Fibroblast of villous mesenchyme (primary cell): ENCODE measurements at regions not wholly inside any gene's neighbourhood (a gene's known extent, or its start where the extent isn't known, plus 50 kb on each side); places are given as distances from the start of the nearest gene placed in this dataset.

Experiments used
- DNase-seq: peaks from one replicate; pipeline ENCODE4 v3.0.0-alpha.2; 2010; ENCODE audit warnings: low read depth
- H3K4me3 ChIP-seq: 2 replicates; pipeline ENCODE4 v1.5.1; 2011; ENCODE audit warnings: low read depth, mild to moderate bottlenecking, low read length
- CTCF ChIP-seq: IDR thresholded peaks from 2 replicates; pipeline ENCODE4 v1.5.1; 2012; ENCODE audit warnings: low read depth, mild to moderate bottlenecking, low read length; ENCODE audit not compliant: insufficient read depth

- no peak for DNase-seq
- H3K4me3 ChIP-seq, result no peak overlapping the region
- no peak for TF ChIP-seq CTCF
These were observed 391.2 kb upstream of the MAP3K7 start for GRCh38 chr6:90978046-90978445.

- H3K4me3 ChIP-seq, result no peak overlapping the region
- no peak for TF ChIP-seq CTCF
- no peak for DNase-seq
These were observed 390.6 kb upstream of the MAP3K7 start for GRCh38 chr6:90977513-90977912.

DNA sequence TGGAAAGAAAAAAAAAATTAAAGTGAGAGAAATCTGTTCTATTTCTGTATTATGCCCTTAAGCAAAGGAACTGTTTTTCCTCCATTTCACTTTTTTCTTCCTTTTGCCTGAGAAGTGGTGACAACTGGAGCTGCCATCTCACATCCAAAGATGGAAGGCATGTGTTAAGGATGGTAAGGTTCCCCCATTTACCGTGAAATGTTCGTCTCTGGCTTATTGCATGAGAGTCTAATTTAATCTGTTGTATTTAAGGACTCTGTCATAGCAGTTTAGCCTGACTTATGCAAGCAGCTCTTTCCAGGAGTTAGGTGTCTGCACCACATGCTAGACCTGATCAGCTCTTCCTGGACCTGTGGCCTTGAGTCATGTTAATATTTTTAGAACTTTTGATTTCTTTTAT lies 389.5 kb upstream of the MAP3K7 start:
- H3K4me3 ChIP-seq, result no peak overlapping the region
- DNase-seq, result no peak
- no peak for TF ChIP-seq CTCF

DNA sequence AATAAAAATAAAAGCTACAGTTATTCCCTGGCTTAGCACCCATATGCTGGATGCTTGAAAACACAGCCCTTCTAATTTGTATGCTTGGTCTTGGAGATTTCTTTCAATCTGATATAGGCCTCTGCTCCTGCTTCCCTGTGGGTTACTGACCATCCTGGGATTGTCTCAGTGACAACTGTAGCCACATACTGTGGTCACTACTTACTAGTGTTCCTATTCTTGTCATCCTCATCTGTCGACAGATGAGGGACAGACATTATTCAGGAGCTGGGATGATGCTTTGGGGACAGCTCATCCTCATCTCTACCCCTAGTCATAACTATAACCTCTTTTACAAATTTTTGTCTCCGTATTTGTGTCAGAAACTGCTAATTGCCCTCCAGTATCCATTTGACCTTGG lies 388.9 kb upstream of the MAP3K7 start:
- no peak for TF ChIP-seq CTCF
- no peak overlapping the region for H3K4me3 ChIP-seq
- DNase-seq, result no peak

- DNase-seq, result no peak
- H3K4me3 ChIP-seq, result no peak overlapping the region
- no peak for TF ChIP-seq CTCF
These were observed 386.3 kb upstream of the MAP3K7 start for GRCh38 chr6:90973188-90973587.

DNA sequence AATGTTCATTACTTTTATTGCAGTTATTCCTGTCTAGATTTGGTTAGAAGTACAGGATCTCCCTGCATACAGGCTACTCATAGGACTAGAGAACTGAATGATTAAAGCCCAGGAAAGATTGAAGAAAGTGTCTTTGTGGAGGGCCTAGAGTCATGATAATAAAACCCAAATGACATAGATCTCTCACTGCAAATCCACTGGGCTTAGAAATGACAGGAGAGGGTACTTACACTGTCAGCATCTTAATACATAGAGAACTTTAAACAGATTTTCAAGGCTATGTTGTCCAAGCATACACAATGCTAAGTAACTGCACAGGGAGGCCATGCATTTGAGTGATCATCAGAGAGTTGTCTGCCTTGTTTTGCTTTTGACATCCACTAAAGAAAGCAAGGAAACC lies 383.8 kb upstream of the MAP3K7 start:
- TF ChIP-seq CTCF, result no peak

DNA sequence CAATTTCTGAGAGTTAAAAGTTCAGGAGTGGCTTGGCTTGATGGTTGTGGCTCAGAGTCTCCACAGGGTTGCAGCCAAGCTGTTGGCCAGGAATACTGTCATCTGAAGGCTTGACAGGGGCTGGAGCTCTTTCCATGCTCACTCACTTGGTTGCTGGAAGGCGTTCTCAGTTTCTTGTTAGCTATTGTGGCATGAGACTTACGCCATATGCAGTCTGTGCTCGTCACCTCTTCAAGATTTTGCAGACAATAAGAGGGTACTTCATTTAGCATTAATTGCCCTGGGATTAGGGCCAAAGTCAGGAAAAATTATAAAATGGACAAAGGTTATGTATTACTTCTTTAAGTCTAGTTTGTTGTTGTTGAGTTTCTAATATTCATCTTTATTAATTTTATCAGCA lies 380.6 kb upstream of the MAP3K7 start:
- no peak overlapping the region for H3K4me3 ChIP-seq
- TF ChIP-seq CTCF, result no peak
- DNase-seq, result no peak

More for the DNA sequence above, 383.8 kb upstream of the MAP3K7 start:
- H3K4me3 ChIP-seq, result no peak overlapping the region
- no peak for DNase-seq
